GM12865 (cell line): ENCODE measurements at regions not wholly inside any gene's neighbourhood (a gene's known extent, or its start where the extent isn't known, plus 50 kb on each side); places are given as distances from the start of the nearest gene placed in this dataset.

Experiments used
- DNase-seq: peaks from one replicate; pipeline ENCODE4 v3.0.0; 2010; ENCODE audit warnings: low read depth
- H3K4me3 ChIP-seq: 2 replicates; pipeline ENCODE4 v1.5.1; 2011; ENCODE audit warnings: mild to moderate bottlenecking, low read depth, low read length, control low read depth
- CTCF ChIP-seq: IDR thresholded peaks from 2 replicates; pipeline ENCODE4 v1.5.1; 2011; ENCODE audit warnings: low read length, control low read depth, low read depth, inconsistent platforms; ENCODE audit not compliant: insufficient read depth; ENCODE audit errors: missing control alignments

- DNase-seq = no peak
- TF ChIP-seq CTCF = no peak
- no peak overlapping the region for H3K4me3 ChIP-seq
Measured at GRCh38 chr6:92892626-92893170, 526.7 kb downstream of the EPHA7 start.

- no peak for DNase-seq
- H3K4me3 ChIP-seq = no peak overlapping the region
- TF ChIP-seq CTCF = no peak
Measured at GRCh38 chr6:92888316-92888715, 531.0 kb downstream of the EPHA7 start.

GRCh38 chr6:92887871-92888270 lies 531.5 kb downstream of the EPHA7 start:
- no peak overlapping the region for H3K4me3 ChIP-seq
- TF ChIP-seq CTCF = no peak

GRCh38 chr6:92879526-92879925 lies 539.8 kb downstream of the EPHA7 start:
- no peak overlapping the region for H3K4me3 ChIP-seq
- no peak for TF ChIP-seq CTCF
- DNase-seq = no peak

More at GRCh38 chr6:92887871-92888270, 531.5 kb downstream of the EPHA7 start:
- DNase-seq = no peak

- H3K4me3 ChIP-seq = no peak overlapping the region
- no peak for TF ChIP-seq CTCF
- no peak for DNase-seq
Measured at GRCh38 chr6:92864966-92865555, 554.3 kb downstream of the EPHA7 start.

- no peak overlapping the region for H3K4me3 ChIP-seq
- TF ChIP-seq CTCF = no peak
- no peak for DNase-seq
Measured at GRCh38 chr6:92849636-92850035, 569.7 kb downstream of the EPHA7 start.

GRCh38 chr6:92848901-92849300 lies 570.5 kb downstream of the EPHA7 start:
- DNase-seq = no peak
- no peak for TF ChIP-seq CTCF
- H3K4me3 ChIP-seq = no peak overlapping the region
